ENCODE measurements at regions not wholly inside any gene's neighbourhood (a gene's known extent, or its start where the extent isn't known, plus 50 kb on each side); places are given as distances from the start of the nearest gene placed in this dataset.

DNA sequence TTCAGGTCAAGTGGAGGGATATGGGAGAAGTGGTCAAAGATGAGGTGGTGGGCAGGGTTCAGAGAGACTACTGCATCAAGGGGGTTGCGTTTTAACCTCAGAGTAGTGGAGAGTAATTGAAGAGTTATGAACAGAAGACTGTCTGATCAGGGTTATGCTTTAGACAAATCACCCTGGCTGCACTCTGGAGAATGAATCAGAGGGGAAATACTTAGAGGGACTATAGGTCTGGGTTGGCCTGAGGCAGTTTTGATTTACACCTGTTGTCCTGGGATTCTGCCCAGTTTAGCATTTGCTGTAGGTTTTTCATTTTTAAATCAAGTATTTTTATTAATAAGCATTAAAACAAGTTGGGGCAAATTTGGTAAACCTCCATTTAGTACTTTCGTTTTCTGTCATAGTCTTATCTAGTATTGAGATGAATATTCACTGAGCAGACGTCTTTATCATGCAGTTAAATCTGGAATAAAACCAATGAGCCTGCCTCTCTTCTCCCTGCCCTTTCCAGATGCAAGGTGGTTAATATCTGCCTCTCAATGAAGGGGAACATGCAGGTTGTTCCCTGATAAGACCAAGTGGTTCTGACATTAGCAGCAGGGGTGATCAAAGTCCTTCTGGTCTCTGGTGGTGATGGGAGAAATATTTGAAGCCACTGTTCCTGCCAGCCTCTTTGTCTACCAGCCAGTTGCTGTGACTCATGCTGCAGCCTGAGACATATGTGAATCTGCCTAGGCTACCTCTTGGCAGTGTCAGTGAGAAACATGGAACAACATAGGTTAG, 116.0 kb upstream of the RPS6KA3 start:
- no peak for DNase-seq (ENCODE audit: low spot score)
- no peaks in the 10 kb centered on the region for H3K4me1 Mint-ChIP-seq (ENCODE audit: low read depth)
- no peak overlapping the region for H3K27ac Mint-ChIP-seq (ENCODE audit: unreplicated experiment)
- H3K36me3 Mint-ChIP-seq (ENCODE audit: low read depth), result no peaks in the 10 kb centered on the region
- TF ChIP-seq, protein P1, sequence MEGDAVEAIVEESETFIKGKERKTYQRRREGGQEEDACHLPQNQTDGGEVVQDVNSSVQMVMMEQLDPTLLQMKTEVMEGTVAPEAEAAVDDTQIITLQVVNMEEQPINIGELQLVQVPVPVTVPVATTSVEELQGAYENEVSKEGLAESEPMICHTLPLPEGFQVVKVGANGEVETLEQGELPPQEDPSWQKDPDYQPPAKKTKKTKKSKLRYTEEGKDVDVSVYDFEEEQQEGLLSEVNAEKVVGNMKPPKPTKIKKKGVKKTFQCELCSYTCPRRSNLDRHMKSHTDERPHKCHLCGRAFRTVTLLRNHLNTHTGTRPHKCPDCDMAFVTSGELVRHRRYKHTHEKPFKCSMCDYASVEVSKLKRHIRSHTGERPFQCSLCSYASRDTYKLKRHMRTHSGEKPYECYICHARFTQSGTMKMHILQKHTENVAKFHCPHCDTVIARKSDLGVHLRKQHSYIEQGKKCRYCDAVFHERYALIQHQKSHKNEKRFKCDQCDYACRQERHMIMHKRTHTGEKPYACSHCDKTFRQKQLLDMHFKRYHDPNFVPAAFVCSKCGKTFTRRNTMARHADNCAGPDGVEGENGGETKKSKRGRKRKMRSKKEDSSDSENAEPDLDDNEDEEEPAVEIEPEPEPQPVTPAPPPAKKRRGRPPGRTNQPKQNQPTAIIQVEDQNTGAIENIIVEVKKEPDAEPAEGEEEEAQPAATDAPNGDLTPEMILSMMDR (IDR thresholded peaks at IDR 0.05), result no peak
- H3K27me3 Mint-ChIP-seq (ENCODE audit: low read depth), result peaks cover 3% of the 10 kb centered on the region
- H3K9me3 Mint-ChIP-seq (ENCODE audit: low read depth), result no peaks in the 10 kb centered on the region
- no peak overlapping the region for H3K4me3 Mint-ChIP-seq (ENCODE audit: unreplicated experiment)

DNA sequence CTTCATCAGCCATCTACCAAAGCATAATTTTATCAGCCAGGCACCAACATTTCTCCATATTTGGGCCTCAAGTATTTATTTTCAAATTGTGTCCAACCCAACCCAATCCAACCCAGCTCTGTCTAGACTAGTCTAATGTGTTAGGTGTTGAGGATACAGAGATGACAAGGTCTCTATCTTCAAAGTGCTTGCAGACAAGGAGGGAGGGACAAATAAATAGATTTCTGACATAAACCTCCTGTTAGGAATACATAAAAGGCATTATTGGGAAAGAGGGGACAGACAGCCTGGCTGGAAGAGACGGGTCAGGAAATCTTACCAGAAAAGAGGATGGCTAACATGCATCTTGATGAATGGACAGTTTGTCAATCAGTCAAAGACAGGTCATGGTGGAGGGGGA, 115.4 kb upstream of the RPS6KA3 start:
- TF ChIP-seq, protein P1 (IDR thresholded peaks at IDR 0.05), result no peak
- Mint-ChIP-seq H3K4me3 (ENCODE audit: unreplicated experiment) (no peak overlapping the region), H3K4me1 (ENCODE audit: low read depth) (no peaks in the 10 kb centered on the region), H3K27me3 (ENCODE audit: low read depth) (peaks cover 3% of the 10 kb centered on the region), H3K27ac (ENCODE audit: unreplicated experiment) (no peak overlapping the region), H3K9me3 (ENCODE audit: low read depth) (no peaks in the 10 kb centered on the region), H3K36me3 (ENCODE audit: low read depth) (no peaks in the 10 kb centered on the region)
- no peak for DNase-seq (ENCODE audit: low spot score)

DNA sequence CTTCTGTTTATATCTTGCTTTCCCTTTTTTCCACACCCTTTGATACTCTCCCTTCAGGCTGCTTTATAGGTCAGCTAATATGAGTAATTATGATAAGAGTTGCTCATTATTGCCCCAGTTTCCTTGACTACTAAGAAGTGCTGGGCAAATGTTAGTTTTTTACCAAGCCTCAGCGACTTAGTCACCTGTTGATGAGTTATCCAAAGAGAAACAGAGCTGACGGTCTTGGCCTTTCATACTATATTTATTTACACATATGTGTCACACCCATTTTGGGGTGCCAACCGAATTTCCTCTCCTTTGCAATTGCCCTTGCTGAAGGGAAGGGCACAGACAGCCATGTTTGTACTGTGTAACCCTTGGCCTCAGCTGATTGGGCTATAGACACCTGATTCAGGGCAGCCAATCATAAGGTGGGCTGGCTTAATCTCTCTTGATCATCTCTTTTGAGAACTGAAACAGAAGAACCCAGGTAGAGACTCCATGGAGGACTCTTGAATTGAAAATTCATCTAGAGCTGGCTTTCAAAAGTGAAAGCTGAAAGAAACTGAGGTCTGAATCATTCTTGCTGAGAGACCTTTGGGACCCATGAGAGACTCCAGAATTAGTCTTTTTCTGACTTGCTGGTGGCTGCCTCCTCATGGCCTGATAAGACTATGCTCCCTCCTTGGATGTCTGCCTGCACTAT, 111.7 kb upstream of the RPS6KA3 start:
- Mint-ChIP-seq H3K27ac (ENCODE audit: unreplicated experiment) (no peak overlapping the region), H3K4me1 (ENCODE audit: low read depth) (no peaks in the 10 kb centered on the region), H3K36me3 (ENCODE audit: low read depth) (no peaks in the 10 kb centered on the region), H3K9me3 (ENCODE audit: low read depth) (no peaks in the 10 kb centered on the region), H3K4me3 (ENCODE audit: unreplicated experiment) (no peak overlapping the region), H3K27me3 (ENCODE audit: low read depth) (peaks cover 3% of the 10 kb centered on the region)
- DNase-seq (ENCODE audit: low spot score), result no peak
- TF ChIP-seq, protein P1 (IDR thresholded peaks at IDR 0.05), result no peak

DNA sequence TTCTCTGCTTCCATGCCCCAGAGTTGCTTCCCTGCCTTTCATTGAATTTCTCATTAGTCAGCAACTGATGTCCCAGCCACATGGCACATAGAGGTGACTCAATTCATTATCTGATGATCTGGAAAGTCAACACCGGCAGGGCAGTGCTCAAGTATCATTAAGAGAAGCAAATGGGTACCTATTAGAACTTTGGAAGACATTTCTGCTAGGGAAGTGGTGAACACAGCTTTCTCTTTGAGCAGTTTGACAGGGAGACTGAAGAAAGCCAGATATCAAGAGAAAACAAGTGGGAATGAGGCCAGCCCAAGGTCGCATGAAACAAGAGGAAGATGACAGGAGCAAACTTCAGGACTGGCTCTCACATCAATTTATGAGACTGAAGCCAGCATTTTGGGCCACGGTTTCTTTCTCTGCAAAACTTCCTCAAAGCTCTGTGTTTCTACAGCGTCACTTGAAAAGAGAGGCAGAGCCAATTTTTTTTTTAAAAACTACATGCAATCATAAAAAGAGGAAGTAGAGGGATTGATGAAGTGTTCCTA, 108.3 kb upstream of the RPS6KA3 start:
- no peak overlapping the region for H3K4me3 Mint-ChIP-seq (ENCODE audit: unreplicated experiment)
- TF ChIP-seq, protein P1 (IDR thresholded peaks at IDR 0.05), result no peak
- no peaks in the 10 kb centered on the region for H3K27me3 Mint-ChIP-seq (ENCODE audit: low read depth)
- H3K4me1 Mint-ChIP-seq (ENCODE audit: low read depth), result peaks cover 7% of the 10 kb centered on the region
- H3K27ac Mint-ChIP-seq (ENCODE audit: unreplicated experiment), result no peak overlapping the region
- DNase-seq (ENCODE audit: low spot score), result no peak
- H3K36me3 Mint-ChIP-seq (ENCODE audit: low read depth), result no peaks in the 10 kb centered on the region
- H3K9me3 Mint-ChIP-seq (ENCODE audit: low read depth), result peaks cover 3% of the 10 kb centered on the region

DNA sequence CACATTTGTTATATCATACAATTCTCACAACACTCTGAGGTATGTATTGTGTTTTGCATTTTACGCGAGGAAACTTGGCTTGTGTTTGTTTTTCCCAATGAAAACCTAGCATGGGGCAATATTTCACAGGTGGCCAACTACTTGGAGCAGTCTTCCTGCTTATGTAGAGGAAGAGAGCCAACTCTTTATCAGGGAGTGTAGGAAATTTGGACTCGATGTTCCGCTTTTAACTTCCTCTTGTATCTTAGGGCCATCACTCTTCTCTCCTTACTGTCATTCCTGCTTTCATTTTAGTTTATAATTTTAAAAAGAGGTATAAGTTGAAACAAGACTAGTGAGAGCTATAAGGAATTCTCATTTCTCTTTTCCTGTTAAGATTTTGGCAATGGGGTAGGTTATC, 107.7 kb upstream of the RPS6KA3 start:
- Mint-ChIP-seq H3K9me3 (ENCODE audit: low read depth) (peaks cover 5% of the 10 kb centered on the region), H3K27ac (ENCODE audit: unreplicated experiment) (no peak overlapping the region)

More for the DNA sequence above, 107.7 kb upstream of the RPS6KA3 start:
- TF ChIP-seq, protein P1 (IDR thresholded peaks at IDR 0.05), result no peak
- H3K4me1 Mint-ChIP-seq (ENCODE audit: low read depth), result peaks cover 7% of the 10 kb centered on the region
- H3K36me3 Mint-ChIP-seq (ENCODE audit: low read depth), result no peaks in the 10 kb centered on the region
- no peak for DNase-seq (ENCODE audit: low spot score)
- no peak overlapping the region for H3K4me3 Mint-ChIP-seq (ENCODE audit: unreplicated experiment)
- H3K27me3 Mint-ChIP-seq (ENCODE audit: low read depth), result no peaks in the 10 kb centered on the region
